ENCODE measurements at regions not wholly inside any gene's neighbourhood (a gene's known extent, or its start where the extent isn't known, plus 50 kb on each side); places are given as distances from the start of the nearest gene placed in this dataset.
A peak's percentile ranks its signal among the peaks of the same experiment; 100 is the strongest.

- no peaks in the 10 kb centered on the region for H3K36me3 ChIP-seq (replicated peaks in 1 of 2; ENCODE audit: insufficient read depth in 1 of 2, low read depth in 2 of 2)
- no peak overlapping the region for H3K27ac ChIP-seq
- no peaks in the 10 kb centered on the region for H3K27me3 ChIP-seq
- H3K4me3 ChIP-seq: no peak overlapping the region
- intact Hi-C loops (cut with DNase I): no loop called here
- ATAC-seq: no peak
- peaks cover 34% of the 10 kb centered on the region for H3K4me1 ChIP-seq
- no peak for DNase-seq
- 89% methylated on average over 5 of the region's 5 CpGs for WGBS, 2 donors
- TF ChIP-seq CTCF (IDR thresholded peaks at IDR 0.05) (no peak), POLR2A (IDR thresholded peaks at IDR 0.05) (no peak)
- H3K9me3 ChIP-seq: no peaks in the 10 kb centered on the region
Measured at GRCh38 chr1:116284819-116285390, 88.1 kb upstream of the ATP1A1 start.

GRCh38 chr1:116286541-116286971, 86.5 kb upstream of the ATP1A1 start:
- no peak for ATAC-seq
- Histone ChIP-seq H3K27me3 (no peaks in the 10 kb centered on the region), H3K27ac (no peak overlapping the region), H3K9me3 (no peaks in the 10 kb centered on the region), H3K4me1 (peaks cover 51% of the 10 kb centered on the region), H3K4me3 (no peak overlapping the region), H3K36me3 (replicated peaks in 1 of 2; ENCODE audit: insufficient read depth in 1 of 2, low read depth in 2 of 2) (no peaks in the 10 kb centered on the region)
- no peak for TF ChIP-seq CTCF (IDR thresholded peaks at IDR 0.05)
- TF ChIP-seq POLR2A (IDR thresholded peaks at IDR 0.05): no peak
- 17 to 47% methylated on average over 1 of the region's 1 CpG for WGBS, 2 donors
- no peak for DNase-seq
- intact Hi-C loops (cut with DNase I): no loop called here

GRCh38 chr1:116287341-116288200, 85.5 kb upstream of the ATP1A1 start:
- no peak overlapping the region for H3K4me3 ChIP-seq
- intact Hi-C loops (cut with DNase I): no loop called here
- H3K4me1 ChIP-seq: peaks cover 58% of the 10 kb centered on the region
- DNase-seq: no peak
- WGBS, 2 donors: 54 to 55% methylated on average over 5 of the region's 5 CpGs
- TF ChIP-seq CTCF (IDR thresholded peaks at IDR 0.05) (no peak), POLR2A (IDR thresholded peaks at IDR 0.05) (no peak)
- ATAC-seq: no peak
- peak overlapping the region in 3 of 4 donors; percentile 43 to 80 (median 45) for H3K27ac ChIP-seq
- no peaks in the 10 kb centered on the region for H3K36me3 ChIP-seq (replicated peaks in 1 of 2; ENCODE audit: insufficient read depth in 1 of 2, low read depth in 2 of 2)
- no peaks in the 10 kb centered on the region for H3K9me3 ChIP-seq
- no peaks in the 10 kb centered on the region for H3K27me3 ChIP-seq

- Histone ChIP-seq H3K9me3 (no peaks in the 10 kb centered on the region), H3K27ac (peak overlapping the region in 3 of 4 donors; percentile 43 to 80 (median 45)), H3K4me3 (no peak overlapping the region), H3K4me1 (peaks cover 63% of the 10 kb centered on the region), H3K27me3 (no peaks in the 10 kb centered on the region), H3K36me3 (replicated peaks in 1 of 2; ENCODE audit: insufficient read depth in 1 of 2, low read depth in 2 of 2) (no peaks in the 10 kb centered on the region)
- TF ChIP-seq POLR2A (IDR thresholded peaks at IDR 0.05) (no peak), CTCF (IDR thresholded peaks at IDR 0.05) (no peak)
- 43 to 48% methylated on average over 2 of the region's 2 CpGs for WGBS, 2 donors
- intact Hi-C loops (cut with DNase I): no loop called here
- DNase-seq (no peak), ATAC-seq (no peak)
Measured at GRCh38 chr1:116288201-116288598, 84.8 kb upstream of the ATP1A1 start.
